ENCODE measurements at regions not wholly inside any gene's neighbourhood (a gene's known extent, or its start where the extent isn't known, plus 50 kb on each side); places are given as distances from the start of the nearest gene placed in this dataset.

GRCh38 chr16:47778106-47778801 lies 317.1 kb downstream of the PHKB start:
- intact Hi-C loops (cut with DNase I), result no loop called here
- ATAC-seq (ENCODE audit: poor library complexity) (no peak), DNase-seq (no peak)

- ATAC-seq (ENCODE audit: poor library complexity) (no peak), DNase-seq (no peak)
- intact Hi-C loops (cut with DNase I), result no loop called here
These were observed 316.1 kb downstream of the PHKB start for GRCh38 chr16:47777220-47777619.

GRCh38 chr16:47774661-47775060 lies 313.5 kb downstream of the PHKB start:
- intact Hi-C loops (cut with DNase I), result no loop called here
- no peak for ATAC-seq (ENCODE audit: poor library complexity)
- no peak for DNase-seq

GRCh38 chr16:47753659-47754058 lies 292.5 kb downstream of the PHKB start:
- no peak for DNase-seq
- ATAC-seq (ENCODE audit: poor library complexity), result no peak
- intact Hi-C loops (cut with DNase I), result no loop called here
